C4-2B (cell line): ENCODE measurements at regions not wholly inside any gene's neighbourhood (a gene's known extent, or its start where the extent isn't known, plus 50 kb on each side); places are given as distances from the start of the nearest gene placed in this dataset.

Experiments used
- ZFX ChIP-seq: fragments of 450-650 bp; IDR thresholded peaks from 2 replicates; pipeline ENCODE4 v1.6.1; 2017
- TF ChIP-seq, protein P1 (sequence below): fragments of 450-650 bp; conservative IDR thresholded peaks from 2 replicates; pipeline ENCODE4 v1.5.1; 2017; ENCODE audit warnings: mild to moderate bottlenecking

DNA sequence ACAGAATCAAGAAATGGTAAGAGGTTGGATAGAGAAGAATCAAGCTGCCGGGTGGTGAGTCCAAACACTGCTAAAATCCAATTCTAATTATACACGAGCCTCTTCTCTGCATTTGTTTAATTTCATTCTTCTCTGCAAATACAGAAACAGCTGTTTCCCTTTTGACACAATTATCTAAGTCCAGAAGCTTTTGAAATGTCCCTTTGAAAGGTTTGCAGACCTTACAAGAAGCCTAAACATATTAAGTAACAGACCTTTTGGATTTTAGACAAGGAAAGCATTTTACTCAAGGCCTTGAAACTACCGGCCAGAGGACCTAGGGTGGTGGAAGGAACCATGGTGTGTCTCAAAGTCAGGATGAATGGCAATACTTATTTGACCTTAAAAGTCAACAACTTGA, 403.8 kb upstream of the ADAMTS9 start:
- TF ChIP-seq, protein P1, sequence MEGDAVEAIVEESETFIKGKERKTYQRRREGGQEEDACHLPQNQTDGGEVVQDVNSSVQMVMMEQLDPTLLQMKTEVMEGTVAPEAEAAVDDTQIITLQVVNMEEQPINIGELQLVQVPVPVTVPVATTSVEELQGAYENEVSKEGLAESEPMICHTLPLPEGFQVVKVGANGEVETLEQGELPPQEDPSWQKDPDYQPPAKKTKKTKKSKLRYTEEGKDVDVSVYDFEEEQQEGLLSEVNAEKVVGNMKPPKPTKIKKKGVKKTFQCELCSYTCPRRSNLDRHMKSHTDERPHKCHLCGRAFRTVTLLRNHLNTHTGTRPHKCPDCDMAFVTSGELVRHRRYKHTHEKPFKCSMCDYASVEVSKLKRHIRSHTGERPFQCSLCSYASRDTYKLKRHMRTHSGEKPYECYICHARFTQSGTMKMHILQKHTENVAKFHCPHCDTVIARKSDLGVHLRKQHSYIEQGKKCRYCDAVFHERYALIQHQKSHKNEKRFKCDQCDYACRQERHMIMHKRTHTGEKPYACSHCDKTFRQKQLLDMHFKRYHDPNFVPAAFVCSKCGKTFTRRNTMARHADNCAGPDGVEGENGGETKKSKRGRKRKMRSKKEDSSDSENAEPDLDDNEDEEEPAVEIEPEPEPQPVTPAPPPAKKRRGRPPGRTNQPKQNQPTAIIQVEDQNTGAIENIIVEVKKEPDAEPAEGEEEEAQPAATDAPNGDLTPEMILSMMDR, result no peak
- TF ChIP-seq ZFX, result no peak
